HG03460 (cell line): ENCODE measurements at regions not wholly inside any gene's neighbourhood (a gene's known extent, or its start where the extent isn't known, plus 50 kb on each side); places are given as distances from the start of the nearest gene placed in this dataset.
"Not testable (repeated sequence)": the region's sequence is repeated elsewhere in the genome, so short reads cannot be mapped to it uniquely, and the experiment has no call there.

Experiments
- ATAC-seq: cut with Tn5 transposase; IDR thresholded peaks from one replicate; pipeline ENCODE4 v1.9.1; 2021; ENCODE audit not compliant: unreplicated experiment

DNA sequence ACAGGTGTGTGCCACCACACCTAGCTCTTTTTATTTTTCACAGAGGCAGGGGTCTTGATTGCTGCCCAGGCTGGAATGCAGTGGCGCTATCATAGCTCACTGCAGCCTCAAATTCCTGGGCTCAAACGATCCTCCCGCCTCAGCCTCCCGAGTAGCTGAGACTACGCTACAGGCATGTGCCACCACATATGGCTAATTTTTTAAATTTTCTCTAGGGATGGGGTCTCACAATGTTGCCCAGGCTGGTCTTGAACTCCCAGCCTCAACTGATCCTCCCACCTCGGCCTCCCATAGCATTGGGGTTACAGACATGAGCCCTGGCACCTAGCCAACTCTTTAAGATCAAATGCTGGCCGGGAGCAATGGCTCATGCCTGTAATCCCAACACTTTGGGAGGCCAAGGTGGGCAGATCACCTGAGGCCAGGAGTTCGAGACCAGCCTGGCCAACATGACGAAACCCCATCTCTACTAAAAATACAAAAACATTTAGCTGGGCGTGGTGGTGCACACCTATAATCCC is 50.6 kb upstream of the MYL10 start:
- not testable (repeated sequence) for ATAC-seq

DNA sequence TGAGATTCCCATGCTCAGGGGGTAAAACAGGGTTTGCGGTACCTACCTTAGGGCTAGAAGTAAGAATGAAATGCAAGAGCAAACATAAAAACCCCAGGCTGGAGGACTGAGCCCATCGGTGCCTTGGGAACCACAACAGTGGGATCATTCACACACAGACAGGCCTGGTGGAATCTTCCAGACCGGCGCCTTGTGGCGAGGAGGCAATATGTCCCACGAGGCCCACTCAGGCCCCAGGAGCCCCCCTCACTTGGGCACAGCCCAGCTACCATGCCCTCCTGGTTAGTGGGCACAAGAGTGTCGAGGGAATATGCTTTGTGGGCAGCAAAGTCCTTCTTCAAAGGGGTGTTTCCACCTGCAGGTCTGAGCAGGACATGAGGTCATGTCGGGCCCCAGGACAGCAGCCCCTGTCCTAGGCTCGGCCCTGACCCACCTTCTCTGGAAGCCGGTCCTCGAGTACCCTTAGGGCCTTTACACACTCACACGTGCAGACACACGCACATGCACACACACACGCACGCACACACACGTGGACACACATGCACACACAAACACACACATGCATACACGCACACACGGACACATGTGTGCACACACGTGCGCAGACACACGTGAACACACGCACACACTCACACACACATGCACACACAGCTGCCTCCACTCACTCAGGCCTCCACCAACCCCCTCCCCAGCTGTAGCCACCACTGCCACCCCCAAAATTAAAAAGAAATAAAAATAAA is 51.5 kb upstream of the MYL10 start:
- no peak for ATAC-seq

DNA sequence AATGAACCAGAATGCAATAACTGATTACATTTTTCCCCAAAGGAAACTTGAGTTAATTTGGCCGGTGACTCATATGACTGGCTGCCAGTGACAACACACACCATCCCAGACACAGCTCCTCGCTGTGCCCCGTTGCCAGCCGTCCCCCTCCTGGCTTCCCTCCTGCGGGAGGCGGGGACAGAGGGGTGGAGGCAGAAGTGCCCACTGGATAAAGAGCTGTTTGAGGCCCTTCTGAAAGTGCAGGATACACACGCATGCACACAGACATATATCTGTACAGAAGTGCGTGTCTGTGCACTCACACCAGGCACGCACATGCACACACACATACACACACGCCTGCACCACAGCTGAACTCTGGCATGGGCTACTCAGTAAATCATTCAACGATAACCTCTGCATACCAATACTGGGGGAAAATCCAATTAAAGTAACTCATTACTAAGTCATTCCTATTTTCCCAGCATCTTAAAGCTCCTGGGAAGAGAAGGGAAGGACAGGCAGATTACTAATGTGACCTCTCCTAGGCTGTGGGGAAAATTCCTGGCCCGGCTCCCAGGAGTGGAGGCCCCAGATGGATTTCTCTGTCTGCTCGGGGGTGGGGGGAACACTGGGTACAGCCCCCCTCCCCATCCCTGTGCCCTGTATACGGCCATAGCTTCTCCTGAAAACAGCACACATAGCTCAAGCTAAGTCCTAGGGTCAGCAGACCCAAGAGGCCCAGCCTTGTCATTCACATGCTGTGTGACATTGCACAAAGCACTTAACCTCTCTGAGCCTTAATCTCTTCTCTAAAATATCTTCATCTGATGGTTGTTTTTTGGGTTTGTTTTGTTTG is 52.3 kb upstream of the MYL10 start:
- ATAC-seq = no peak

DNA sequence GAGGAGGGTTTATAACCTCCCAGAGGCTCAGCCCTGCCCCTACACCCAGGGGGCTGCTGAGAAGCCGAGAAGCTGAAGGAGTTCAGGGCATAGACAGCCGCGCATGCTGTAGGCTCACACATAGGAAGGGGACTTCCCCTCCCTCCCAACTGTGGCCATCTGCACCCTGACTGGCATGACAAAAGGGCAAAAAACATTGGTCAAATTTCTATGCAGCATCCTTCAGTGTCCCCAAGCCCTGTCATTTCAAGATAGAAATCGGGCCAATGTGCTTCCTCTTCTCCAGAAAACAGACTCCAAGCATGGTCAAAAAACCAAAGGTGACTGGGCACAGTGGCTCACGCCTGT is 55.9 kb upstream of the MYL10 start:
- ATAC-seq = no peak

DNA sequence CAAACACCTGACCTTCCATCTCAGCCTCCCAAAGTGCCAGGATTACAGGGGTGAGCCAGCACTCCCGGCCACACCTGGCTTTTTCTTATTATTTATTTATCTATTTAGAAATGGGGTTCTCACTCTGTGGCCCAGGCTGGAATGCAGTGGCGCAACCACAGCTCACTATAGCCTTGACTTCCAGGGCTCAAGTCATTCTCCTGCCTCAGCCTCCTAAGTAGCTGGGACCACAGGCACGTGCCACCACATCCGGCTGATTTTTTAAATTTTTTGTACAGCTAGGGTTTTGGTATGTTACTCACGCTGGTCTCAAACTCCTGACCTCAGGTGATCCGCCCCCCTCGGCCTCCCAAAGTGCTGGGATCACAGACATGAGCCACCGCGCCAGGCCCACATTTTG is 56.9 kb upstream of the MYL10 start:
- no peak for ATAC-seq

DNA sequence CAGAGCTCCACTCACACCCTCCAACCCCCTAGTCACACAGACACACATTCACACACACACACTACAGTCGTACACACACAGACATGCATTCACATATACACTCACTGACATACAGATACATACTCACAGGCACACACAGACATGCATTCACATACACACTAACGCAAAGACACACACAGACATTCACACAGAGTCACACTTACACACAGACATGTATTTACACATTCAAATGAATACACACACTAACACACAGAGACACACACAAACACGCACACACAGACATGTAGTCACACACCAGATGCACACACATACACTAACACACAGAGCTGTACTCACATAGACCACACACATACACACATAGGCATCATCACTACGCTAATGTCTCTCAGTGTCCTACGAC is 58.0 kb upstream of the MYL10 start:
- no peak for ATAC-seq

DNA sequence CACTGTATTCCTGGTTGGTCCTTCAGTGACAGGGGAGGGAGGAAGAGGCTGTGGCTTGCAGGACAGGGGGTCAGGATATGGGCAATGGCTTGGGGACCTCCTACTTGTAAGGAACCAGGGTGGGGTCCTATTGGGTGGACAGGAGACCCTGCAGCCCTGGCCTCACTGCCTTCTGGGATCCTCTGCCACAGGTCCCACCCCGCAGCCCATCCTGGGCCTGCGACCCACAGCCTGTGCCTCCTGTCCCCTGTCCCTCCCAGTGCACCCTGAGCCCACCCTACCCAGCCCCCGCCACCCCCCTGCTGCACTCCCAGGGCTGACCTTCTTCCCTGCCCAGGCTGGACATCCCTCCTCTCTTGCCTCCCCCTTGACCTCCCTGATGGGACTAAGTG is 58.7 kb upstream of the MYL10 start:
- no peak for ATAC-seq

DNA sequence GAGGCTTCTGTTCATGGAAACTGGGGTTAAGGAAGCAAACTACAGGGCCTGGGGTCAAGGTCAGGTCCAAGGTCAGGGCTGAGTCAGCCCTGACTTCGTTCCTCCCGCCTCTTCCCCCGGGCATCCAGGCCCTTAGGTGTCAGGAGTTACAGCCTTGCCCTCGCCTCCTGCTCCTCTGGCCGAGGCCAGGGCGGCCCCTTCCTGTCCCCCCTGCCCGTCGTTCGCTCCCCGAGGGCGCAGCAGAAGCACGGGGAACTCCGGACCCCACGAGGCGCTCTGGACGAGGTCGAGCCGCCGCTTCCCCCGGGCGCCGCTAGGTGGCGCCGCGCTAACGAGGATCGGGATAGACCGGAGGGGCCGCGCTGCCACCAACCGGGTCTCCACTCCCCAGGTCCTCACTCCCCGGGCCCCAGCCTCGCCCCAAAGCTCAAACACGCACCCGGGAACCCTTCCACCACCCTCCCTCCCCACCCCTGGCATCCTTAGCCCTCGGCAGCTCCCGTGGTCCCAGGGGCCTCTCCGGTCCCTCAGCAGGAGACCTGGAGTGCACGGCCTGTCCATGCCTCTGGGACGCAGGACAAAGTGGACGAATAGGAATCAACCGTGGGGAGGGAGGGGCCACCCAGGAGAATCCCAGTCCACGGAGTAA is 59.2 kb upstream of the MYL10 start:
- peak; percentile 66 for ATAC-seq

DNA sequence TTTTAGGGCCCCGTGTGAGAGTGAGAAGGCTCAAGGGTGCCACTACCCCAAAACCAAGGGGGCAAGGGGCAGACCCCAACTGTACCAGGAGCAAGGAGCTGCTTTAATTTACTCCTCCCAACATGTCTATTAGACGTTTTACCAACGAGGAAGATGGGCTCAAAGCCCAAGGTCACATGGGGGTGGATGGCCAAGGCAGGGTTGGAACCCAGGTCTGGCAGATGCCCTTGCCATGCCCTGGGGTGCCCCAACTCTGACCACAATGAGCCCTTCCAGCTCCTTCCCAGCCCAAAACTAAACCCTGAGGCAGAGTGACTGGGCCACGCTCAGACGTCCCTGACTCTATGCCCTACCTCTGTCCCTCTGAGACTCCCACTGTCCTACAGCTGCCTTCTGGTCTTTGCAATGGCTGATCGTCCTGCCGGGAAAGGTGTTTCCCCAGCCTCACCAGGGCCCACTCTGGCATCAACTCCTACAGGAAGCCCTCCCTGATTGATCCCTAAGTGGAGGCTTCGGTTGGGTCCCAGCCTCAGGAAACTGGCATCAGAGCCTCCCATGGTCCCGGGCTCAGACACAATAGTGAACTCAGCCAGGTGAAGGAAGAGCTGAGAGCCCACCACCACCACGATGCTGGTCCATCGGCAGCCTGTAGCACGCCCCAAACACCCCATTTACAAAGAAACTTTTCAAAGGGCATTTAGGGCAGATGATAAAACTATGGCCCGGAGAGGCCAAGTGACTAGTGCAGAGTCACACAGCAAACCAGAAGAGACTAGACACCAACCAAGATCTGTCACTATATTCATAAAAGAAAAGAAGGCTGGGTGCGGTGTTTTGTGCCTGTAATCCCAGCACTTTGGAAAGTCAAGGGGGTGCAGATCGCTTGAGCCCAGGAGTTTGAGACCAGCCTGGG is 60.2 kb upstream of the MYL10 start:
- no peak for ATAC-seq

DNA sequence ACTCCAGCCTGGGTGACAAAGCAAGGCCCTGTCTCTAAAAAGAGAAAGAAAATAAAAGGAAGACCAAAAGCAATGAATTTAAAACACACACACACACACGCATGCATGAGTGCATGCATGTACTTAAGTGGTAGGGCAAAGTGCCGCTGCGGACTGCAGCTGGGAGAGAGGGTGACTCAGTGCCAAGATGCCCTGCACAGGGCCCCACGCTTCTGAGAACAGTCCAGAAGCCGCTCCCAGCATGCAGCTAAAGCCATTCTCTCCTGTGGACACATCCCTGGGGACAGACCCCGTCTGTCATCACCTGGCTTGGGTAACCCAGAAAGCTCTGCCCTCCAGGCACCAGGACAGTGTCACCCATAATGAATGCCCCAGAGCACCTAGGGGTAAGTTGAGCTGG is 61.0 kb upstream of the MYL10 start:
- ATAC-seq = no peak

DNA sequence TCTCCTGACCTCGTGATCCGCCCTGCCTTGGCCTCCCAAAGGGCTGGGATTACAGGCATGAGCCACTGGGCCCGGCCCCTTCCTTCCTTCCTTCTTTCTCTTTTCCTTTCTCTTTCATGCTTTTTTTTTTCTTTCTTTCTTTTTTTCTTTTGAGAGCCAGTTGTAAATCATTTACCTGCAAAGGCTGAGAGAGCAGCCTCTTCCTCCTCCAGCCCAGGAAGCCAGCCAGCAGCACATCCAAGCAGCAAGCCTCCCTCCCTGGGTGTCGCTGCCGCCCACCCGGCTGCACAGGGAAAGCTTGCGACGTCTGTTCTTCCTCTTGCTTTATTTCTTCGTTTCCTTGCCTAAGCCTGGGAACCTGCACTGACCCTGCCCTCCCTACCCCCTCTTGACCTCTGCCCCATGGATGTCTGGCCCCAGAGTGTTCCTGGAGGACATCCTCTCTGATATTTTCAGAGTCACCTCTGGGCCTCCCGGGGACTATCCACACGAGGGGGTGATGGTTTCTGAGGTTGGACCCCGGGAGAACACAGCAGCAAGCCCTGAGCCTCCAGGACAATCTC is 62.8 kb upstream of the MYL10 start:
- ATAC-seq = no peak

DNA sequence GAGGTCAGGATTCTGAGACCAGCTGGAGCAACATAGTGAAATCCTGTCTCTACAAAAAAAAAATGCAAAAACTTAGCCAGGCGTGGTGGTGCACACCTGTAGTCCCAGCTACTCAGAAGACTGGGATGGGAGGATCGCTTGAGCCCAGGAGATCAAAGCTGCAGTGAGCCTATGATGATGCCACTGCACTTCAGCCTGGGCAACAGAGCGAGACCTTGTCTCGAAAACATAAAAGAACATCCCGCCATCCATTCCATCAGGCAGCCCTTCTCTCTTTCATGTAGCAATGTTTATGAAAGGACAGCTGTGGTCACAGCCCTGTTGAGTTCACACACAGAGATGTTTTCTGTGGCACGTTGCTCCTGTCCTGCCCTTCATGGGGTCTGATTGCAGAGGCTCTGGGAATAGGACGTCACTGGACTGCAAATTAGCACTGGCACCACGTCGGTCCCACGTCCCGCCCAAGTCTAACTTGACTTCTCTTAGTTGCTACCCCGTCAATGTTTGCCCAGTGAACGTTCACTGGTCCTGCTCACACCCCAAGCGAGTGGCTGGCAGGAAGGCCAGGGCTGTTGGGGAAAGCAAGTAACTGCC is 64.5 kb upstream of the MYL10 start:
- no peak for ATAC-seq

DNA sequence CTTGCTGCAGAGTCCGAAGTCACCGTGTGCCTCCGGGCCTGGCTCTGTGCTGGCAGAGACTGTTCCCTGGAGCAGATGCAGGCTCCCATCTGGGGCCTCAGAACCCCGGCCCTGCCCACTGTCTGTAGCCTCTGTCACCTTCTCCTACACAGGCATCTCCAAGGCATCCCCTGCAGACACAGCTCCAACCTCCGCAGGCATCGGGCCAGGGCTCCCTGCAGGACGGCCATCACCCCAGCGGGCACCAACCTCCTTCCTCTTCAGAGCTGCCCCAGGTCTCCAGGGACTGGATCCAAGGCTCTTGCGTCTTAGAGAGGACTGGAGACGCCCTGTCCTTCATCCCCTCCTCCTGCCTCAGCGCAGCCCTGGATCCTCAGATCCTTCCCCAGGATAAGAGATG is 69.9 kb upstream of the MYL10 start:
- ATAC-seq = no peak

DNA sequence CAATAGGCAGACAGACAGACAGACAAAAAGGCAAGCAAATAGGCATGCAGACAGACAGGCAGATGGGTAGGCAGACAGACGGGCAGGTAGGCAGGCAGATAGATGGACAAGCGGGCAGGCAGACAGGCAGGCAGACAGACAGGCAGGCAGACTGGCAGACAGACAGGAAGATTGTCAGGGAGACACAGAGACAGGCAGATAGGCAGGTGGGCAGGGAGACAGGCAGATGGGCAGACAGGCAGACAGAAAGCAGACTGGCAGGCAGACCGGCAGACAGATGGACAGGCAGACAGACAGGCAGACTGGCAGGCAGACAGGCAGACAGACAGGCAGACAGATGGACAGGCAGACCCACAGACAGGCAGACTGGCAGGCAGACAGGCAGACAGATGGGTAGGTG is 70.3 kb upstream of the MYL10 start:
- ATAC-seq = no peak

DNA sequence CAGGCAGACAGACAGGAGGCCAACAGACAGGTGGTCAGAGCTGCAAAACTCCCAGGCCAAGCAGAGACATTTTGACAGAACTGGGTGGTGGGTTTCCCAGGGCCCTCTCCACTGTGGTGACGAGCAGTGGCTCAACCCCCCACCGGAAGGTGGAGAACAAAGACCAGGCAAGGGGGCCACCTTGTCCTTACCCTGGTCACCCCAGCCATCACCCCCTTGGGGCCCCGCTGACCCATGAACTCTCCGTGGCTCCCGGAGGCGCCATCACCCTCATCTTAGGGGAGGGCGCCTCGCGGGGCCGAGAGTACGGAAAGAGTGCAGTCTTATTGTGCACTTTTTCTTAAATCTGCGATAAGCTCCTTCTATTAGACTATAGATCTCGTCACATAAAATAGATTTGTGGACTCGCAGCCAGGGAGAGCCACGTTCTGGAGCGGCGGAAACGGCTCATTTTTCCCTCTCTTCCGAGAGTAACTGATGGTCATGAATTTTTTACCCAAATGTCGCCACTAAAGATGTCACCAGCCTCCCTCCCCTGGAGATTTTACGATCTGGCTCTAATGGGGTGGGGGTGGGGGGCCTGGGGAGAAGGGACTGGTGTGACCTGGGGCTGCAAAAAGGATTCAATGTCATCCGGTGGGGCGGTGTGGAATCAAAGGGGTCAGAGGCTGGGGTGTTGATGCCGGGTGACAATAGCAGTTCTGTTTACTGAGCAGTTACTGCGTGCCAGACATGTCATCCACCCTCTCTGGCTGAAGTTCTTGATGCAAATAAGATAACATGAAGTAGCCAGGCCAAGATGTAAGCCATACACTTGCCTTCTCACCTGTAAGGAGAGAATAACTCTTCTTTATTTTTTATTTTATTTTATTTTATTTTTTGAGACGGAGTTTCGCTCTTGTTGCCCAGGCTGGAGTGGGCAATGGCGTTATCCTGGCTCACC is 71.1 kb upstream of the MYL10 start:
- ATAC-seq = no peak

DNA sequence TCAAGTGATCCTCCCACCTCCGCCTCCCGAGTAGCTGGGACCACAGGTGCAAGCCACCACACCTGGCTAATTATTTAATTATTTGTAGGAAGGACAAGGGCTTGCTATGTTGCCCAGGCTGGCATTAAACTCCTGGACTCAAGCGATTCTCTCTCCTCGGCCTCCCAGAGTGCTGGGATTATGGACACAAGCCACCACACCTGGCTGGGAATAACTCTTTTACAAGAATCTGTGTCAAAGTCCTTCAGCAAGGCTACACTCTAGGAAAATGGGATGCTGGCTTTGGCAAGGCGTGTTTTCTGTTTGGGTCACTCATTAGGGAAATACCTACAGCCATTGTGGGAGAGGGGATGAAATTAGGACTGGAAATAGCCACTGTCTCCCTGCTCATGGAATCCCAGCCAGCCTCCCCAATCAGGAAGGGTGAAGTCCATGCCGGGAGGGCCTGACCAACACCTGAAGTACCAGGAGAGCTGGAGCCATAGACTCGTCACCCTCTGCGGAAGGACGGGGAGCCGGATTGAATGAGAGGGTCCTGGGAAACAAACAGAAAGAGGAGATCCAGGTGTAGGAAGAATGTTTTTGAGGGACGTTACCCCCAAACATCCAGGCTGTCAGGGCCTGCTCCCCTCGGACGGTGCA is 72.2 kb upstream of the MYL10 start:
- no peak for ATAC-seq

DNA sequence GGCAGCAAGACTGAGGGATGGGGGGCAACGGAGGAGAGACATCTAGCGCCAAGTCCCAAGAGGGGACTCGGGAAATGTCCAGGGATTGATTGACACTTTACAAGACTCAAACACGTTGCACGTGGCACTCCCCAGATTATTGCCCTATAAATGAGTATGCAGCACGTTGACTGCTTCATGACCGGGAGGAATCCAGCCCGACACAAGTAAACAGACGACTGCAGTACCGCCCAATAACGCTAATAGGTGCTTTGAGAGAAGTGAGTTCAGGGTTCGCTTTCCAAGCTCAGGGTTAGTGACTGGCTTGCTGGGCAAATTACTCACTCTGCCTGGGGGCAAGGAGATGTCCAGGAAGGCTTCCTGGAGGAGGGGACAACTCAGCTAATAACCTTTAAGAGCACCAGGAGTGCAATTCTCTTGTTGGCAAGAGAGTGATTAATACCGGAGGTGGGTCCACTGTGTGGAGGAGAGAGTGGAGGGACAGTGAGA is 73.3 kb upstream of the MYL10 start:
- no peak for ATAC-seq

DNA sequence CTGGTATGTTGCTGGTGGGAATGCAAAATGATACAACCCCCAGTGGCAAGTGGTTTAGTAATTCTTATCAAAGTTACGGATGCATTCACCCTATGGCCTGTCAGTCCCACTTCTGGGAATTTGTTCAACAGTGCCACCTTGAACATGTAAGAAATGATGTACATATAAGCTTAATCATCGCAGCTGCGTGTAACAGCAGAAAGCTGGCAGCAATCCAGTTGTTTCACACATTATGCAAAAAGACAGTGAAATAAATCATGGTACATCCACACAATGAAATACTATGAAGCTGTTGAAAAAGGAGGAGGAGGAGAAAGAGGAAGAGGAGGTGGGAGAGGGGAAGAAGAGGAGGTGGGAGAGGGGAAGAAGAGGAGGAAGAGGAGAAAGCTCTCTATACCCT is 76.2 kb upstream of the MYL10 start:
- ATAC-seq = no peak
